Neural progenitor cell (in vitro differentiated cells): ENCODE measurements at regions not wholly inside any gene's neighbourhood (a gene's known extent, or its start where the extent isn't known, plus 50 kb on each side); places are given as distances from the start of the nearest gene placed in this dataset.

Experiments
- DNase-seq: peaks from one replicate; pipeline ENCODE4 v3.0.0-alpha.2; 2016; ENCODE audit warnings: low spot score
- H2AFZ ChIP-seq: fragments of 200-600 bp; sonication (generic); replicated peaks from 2 replicates; pipeline ENCODE4 v1.6.1; 2016; ENCODE audit warnings: antibody characterized with exemption
- H3F3A ChIP-seq: fragments of 200-600 bp; sonication (generic); 2 replicates; pipeline ENCODE4 v1.6.1; 2016; ENCODE audit warnings: antibody characterized with exemption, low read depth
- H3K27ac ChIP-seq: fragments of 200-600 bp; sonication (generic); 2 replicates; pipeline ENCODE4 v1.5.1; 2016; ENCODE audit warnings: mild to moderate bottlenecking
- H3K27me3 ChIP-seq: fragments of 200-600 bp; sonication (generic); 2 replicates; pipeline ENCODE4 v1.6.1; 2016; ENCODE audit warnings: mild to moderate bottlenecking, moderate library complexity
- H3K36me3 ChIP-seq: fragments of 200-600 bp; sonication (generic); 2 replicates; pipeline ENCODE4 v1.5.1; 2016
- H3K4me1 ChIP-seq: fragments of 200-600 bp; sonication (generic); 2 replicates; pipeline ENCODE4 v1.6.1; 2016; ENCODE audit warnings: mixed run types
- H3K4me2 ChIP-seq: fragments of 200-600 bp; sonication (generic); 2 replicates; pipeline ENCODE4 v1.6.1; 2016
- H3K4me3 ChIP-seq: fragments of 200-600 bp; sonication (generic); 2 replicates; pipeline ENCODE4 v1.5.1; 2016
- H3K79me2 ChIP-seq: fragments of 200-600 bp; sonication (generic); 2 replicates; pipeline ENCODE4 v1.6.1; 2016; ENCODE audit warnings: low read depth
- H3K9ac ChIP-seq: fragments of 200-600 bp; sonication (generic); 2 replicates; pipeline ENCODE4 v1.6.1; 2016
- H3K9me3 ChIP-seq: fragments of 200-600 bp; sonication (generic); 2 replicates; pipeline ENCODE4 v1.5.1; 2016; ENCODE audit warnings: low read depth
- H4K20me1 ChIP-seq: fragments of 200-600 bp; sonication (generic); 2 replicates; pipeline ENCODE4 v1.6.1; 2016; ENCODE audit warnings: low read depth
- H3K27ac Mint-ChIP-seq: 3 replicates; pipeline ENCODE4 v1.8.0; 2021; ENCODE audit warnings: mixed read lengths
- H3K27me3 Mint-ChIP-seq: 2 replicates; pipeline ENCODE4 v1.8.0; 2022; ENCODE audit warnings: low read depth, mild to moderate bottlenecking, inconsistent platforms, moderate library complexity, mixed read lengths; ENCODE audit not compliant: insufficient read depth
- H3K36me3 Mint-ChIP-seq: 3 replicates; pipeline ENCODE4 v1.8.0; 2021; ENCODE audit warnings: mixed read lengths
- H3K4me1 Mint-ChIP-seq: 3 replicates; pipeline ENCODE4 v1.8.0; 2021; ENCODE audit warnings: mixed read lengths
- H3K4me3 Mint-ChIP-seq: 3 replicates; pipeline ENCODE4 v1.8.0; 2021; ENCODE audit warnings: mild to moderate bottlenecking, moderate library complexity, mixed read lengths
- H3K9me3 Mint-ChIP-seq: 3 replicates; pipeline ENCODE4 v1.8.0; 2020; ENCODE audit warnings: mixed read lengths
- EZH2 ChIP-seq: fragments of 200-600 bp; sonication (generic); IDR thresholded peaks from 2 replicates; pipeline ENCODE4 v1.6.1; 2017; ENCODE audit warnings: antibody characterized with exemption, mild to moderate bottlenecking, moderate library complexity
- EZH2phosphoT487 ChIP-seq: fragments of 200-600 bp; sonication (generic); IDR thresholded peaks from 2 replicates; pipeline ENCODE4 v1.6.1; 2017; ENCODE audit warnings: antibody characterized with exemption
- TF ChIP-seq, protein P1 (sequence below): fragments of 200-600 bp; sonication (generic); IDR thresholded peaks from 2 replicates; pipeline ENCODE4 v1.5.1; 2017; ENCODE audit warnings: antibody characterized with exemption, mild to moderate bottlenecking

DNA sequence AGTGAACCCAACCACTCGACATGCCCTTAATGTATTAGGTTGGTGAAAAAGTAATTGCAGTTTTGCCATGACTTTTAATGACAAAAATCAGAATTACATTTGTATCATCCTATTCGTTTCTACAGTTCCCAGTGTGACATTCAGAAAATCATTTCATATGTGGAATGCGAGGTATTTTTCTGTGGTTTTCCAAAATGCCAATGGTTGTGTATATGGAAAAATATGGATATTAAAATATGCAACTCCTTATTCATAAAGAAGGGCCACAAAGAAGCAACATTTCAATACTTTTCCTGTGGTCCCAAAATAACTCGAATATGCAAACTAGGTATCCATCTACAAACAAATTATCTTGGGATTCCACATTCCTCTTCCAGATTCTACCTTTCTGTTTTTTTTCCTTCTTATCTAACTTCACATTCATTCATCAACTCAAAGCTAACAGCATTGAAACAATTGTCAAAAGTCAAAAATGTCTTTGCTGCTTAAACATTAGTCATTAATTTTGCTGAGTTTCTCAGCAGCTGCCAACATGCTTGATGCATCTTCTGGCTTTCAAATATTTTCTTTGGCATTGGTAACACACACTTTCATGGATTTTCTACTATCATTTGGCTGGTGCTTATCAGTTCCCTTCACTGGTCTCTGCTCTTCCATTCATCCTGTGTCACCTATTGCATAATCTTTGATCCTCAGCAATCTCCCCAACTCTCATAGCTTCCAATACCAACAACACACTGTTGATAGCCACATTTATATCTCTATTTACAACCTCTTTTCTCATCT lies 1445.4 kb downstream of the EFNB2 start:
- no peak overlapping the region for H3K4me3 Mint-ChIP-seq

DNA sequence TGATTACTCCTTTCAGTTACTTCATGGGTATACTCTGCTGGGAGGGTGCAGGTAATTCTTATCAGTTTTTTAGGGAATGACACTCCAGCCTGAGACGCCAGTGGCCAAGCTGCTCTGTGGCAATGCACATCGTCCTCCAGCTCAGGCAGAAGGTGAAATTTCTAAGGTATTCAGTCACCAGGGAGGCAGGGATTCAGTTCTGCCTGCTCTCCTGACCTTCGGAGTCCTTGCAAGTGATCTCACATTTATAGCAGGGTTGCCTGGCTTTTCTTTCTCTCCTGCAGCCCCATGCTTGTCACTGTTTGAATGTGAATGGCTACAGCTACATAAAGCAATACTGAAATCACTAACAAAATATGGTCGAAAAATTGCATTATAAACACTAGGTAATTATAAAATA lies 1447.5 kb downstream of the EFNB2 start:
- Mint-ChIP-seq H3K9me3 (no peaks in the 10 kb centered on the region), H3K4me1 (peaks cover 19% of the 10 kb centered on the region), H3K4me3 (no peak overlapping the region), H3K27me3 (peaks cover 3% of the 10 kb centered on the region), H3K27ac (no peak overlapping the region), H3K36me3 (no peaks in the 10 kb centered on the region)
- Histone ChIP-seq H2AFZ (no peak overlapping the region), H3K9me3 (no peaks in the 10 kb centered on the region), H3F3A (no peaks in the 10 kb centered on the region), H3K36me3 (no peaks in the 10 kb centered on the region), H4K20me1 (no peaks in the 10 kb centered on the region), H3K27me3 (no peaks in the 10 kb centered on the region), H3K9ac (no peak overlapping the region), H3K4me2 (no peak overlapping the region), H3K27ac (no peak overlapping the region), H3K4me1 (no peaks in the 10 kb centered on the region), H3K79me2 (no peaks in the 10 kb centered on the region), H3K4me3 (no peak overlapping the region)
- DNase-seq: no peak
- TF ChIP-seq EZH2phosphoT487 (no peak), EZH2 (no peak)
- TF ChIP-seq, protein P1, sequence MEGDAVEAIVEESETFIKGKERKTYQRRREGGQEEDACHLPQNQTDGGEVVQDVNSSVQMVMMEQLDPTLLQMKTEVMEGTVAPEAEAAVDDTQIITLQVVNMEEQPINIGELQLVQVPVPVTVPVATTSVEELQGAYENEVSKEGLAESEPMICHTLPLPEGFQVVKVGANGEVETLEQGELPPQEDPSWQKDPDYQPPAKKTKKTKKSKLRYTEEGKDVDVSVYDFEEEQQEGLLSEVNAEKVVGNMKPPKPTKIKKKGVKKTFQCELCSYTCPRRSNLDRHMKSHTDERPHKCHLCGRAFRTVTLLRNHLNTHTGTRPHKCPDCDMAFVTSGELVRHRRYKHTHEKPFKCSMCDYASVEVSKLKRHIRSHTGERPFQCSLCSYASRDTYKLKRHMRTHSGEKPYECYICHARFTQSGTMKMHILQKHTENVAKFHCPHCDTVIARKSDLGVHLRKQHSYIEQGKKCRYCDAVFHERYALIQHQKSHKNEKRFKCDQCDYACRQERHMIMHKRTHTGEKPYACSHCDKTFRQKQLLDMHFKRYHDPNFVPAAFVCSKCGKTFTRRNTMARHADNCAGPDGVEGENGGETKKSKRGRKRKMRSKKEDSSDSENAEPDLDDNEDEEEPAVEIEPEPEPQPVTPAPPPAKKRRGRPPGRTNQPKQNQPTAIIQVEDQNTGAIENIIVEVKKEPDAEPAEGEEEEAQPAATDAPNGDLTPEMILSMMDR: no peak

More for the DNA sequence above, 1445.4 kb downstream of the EFNB2 start:
- Mint-ChIP-seq H3K9me3 (no peaks in the 10 kb centered on the region), H3K27ac (no peak overlapping the region), H3K27me3 (peaks cover 2% of the 10 kb centered on the region), H3K36me3 (no peaks in the 10 kb centered on the region), H3K4me1 (peaks cover 19% of the 10 kb centered on the region)
- H3K27me3 ChIP-seq: no peaks in the 10 kb centered on the region
- H2AFZ ChIP-seq: no peak overlapping the region
- no peak overlapping the region for H3K4me3 ChIP-seq
- H3K79me2 ChIP-seq: no peaks in the 10 kb centered on the region
- H3K4me2 ChIP-seq: no peak overlapping the region
- H3K4me1 ChIP-seq: no peaks in the 10 kb centered on the region
- H3K9ac ChIP-seq: no peak overlapping the region
- H3F3A ChIP-seq: no peaks in the 10 kb centered on the region
- TF ChIP-seq EZH2phosphoT487: no peak
- DNase-seq: no peak
- no peak overlapping the region for H3K27ac ChIP-seq
- H3K9me3 ChIP-seq: no peaks in the 10 kb centered on the region
- no peaks in the 10 kb centered on the region for H4K20me1 ChIP-seq
- no peaks in the 10 kb centered on the region for H3K36me3 ChIP-seq

DNA sequence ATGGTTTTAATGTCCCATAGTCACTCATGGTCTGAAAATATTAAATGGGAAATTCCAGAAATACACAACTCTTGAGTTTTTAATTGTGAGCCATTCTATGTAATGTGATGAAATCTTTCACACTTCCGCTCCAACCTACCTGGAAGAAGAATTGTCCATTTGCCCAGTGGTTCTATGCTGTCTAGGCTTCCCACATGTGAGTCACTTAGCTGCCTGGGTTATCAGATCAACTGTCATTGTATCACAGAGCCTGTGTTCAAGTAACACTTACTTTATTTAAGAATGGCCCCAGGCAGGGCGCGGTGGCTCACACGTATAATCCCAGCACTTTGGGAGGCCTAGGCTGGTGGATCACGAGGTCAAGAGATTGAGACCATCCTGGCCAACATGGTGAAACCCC lies 1450.5 kb downstream of the EFNB2 start:
- H4K20me1 ChIP-seq: no peaks in the 10 kb centered on the region
- no peaks in the 10 kb centered on the region for H3K9me3 ChIP-seq
- no peaks in the 10 kb centered on the region for H3K79me2 ChIP-seq
- H3K4me3 ChIP-seq: no peak overlapping the region
- Mint-ChIP-seq H3K36me3 (no peaks in the 10 kb centered on the region), H3K4me3 (no peak overlapping the region), H3K4me1 (peaks cover 19% of the 10 kb centered on the region), H3K27ac (no peak overlapping the region), H3K27me3 (peaks cover 2% of the 10 kb centered on the region), H3K9me3 (no peaks in the 10 kb centered on the region)
- no peaks in the 10 kb centered on the region for H3K36me3 ChIP-seq
- no peak overlapping the region for H3K9ac ChIP-seq
- no peaks in the 10 kb centered on the region for H3F3A ChIP-seq
- no peaks in the 10 kb centered on the region for H3K4me1 ChIP-seq
- no peak for DNase-seq
- H3K4me2 ChIP-seq: no peak overlapping the region
- no peak for TF ChIP-seq EZH2
- no peak for TF ChIP-seq EZH2phosphoT487
- TF ChIP-seq, protein P1: no peak
- H2AFZ ChIP-seq: no peak overlapping the region
- H3K27ac ChIP-seq: no peak overlapping the region
- H3K27me3 ChIP-seq: no peaks in the 10 kb centered on the region

DNA sequence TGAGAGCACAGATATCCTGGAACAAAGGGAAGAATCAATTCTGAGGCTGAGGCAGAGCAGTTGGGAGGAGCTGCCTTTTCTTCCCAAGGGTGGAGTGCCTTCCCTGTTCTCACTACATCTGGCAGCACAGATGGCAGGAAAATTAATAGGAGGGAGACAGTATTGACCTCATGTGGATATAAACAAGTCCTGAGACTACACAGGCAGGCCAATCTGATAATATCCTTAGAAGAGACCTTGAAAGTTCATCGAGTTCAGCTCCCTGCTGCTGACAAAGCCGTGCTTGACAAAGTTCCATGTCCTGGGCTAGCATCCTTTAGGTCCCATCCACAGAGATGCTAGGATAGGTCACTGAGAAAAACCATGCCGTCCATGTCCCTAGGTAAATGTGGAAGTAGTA lies 1451.5 kb downstream of the EFNB2 start:
- DNase-seq: no peak
- peaks cover 19% of the 10 kb centered on the region for H3K4me1 Mint-ChIP-seq
- H3K36me3 Mint-ChIP-seq: no peaks in the 10 kb centered on the region
- no peaks in the 10 kb centered on the region for H4K20me1 ChIP-seq
- H3K4me1 ChIP-seq: no peaks in the 10 kb centered on the region
- TF ChIP-seq EZH2phosphoT487: no peak
- TF ChIP-seq EZH2: no peak
- TF ChIP-seq, protein P1: no peak
- H3K27ac Mint-ChIP-seq: no peak overlapping the region
- H3K27me3 ChIP-seq: no peaks in the 10 kb centered on the region
- H3K79me2 ChIP-seq: no peaks in the 10 kb centered on the region
- H3K27me3 Mint-ChIP-seq: peaks cover 2% of the 10 kb centered on the region
- H3K4me3 Mint-ChIP-seq: no peak overlapping the region
- H3K9ac ChIP-seq: no peak overlapping the region
- H2AFZ ChIP-seq: no peak overlapping the region
- no peak overlapping the region for H3K27ac ChIP-seq
- H3K9me3 ChIP-seq: no peaks in the 10 kb centered on the region
- H3K4me3 ChIP-seq: no peak overlapping the region
- H3K4me2 ChIP-seq: no peak overlapping the region
- no peaks in the 10 kb centered on the region for H3F3A ChIP-seq
- H3K9me3 Mint-ChIP-seq: no peaks in the 10 kb centered on the region
- H3K36me3 ChIP-seq: no peaks in the 10 kb centered on the region
